ENCODE measurements at regions not wholly inside any gene's neighbourhood (a gene's known extent, or its start where the extent isn't known, plus 50 kb on each side); places are given as distances from the start of the nearest gene placed in this dataset.

GRCh38 chr7:81594767-81595166 is 175.1 kb downstream of the HGF start:
- TF ChIP-seq CTCF (IDR thresholded peaks at IDR 0.05) (no peak), EZH2 (IDR thresholded peaks at IDR 0.05; ENCODE audit: borderline replicate concordance, insufficient read depth, low read depth, low read length, poor library complexity, severe bottlenecking) (no peak)

Data from B cell (primary cell).